Activated CD4-positive, alpha-beta memory T cell treated with anti-CD3 and anti-CD28 coated beads for 36 hours (primary cell): ENCODE measurements at regions not wholly inside any gene's neighbourhood (a gene's known extent, or its start where the extent isn't known, plus 50 kb on each side); places are given as distances from the start of the nearest gene placed in this dataset.

Experiments used
- CTCF ChIA-PET: fragments of 350-600 bp; sonication (Branson Sonifier 250); formaldehyde crosslinking; loops from one replicate; lab custom pipeline; 2021; ENCODE audit warnings: antibody characterized with exemption, inconsistent platforms; lab: Charles Lee
- POLR2A ChIA-PET: fragments of 350-600 bp; sonication (Branson Sonifier 250); formaldehyde crosslinking; loops from one replicate; lab custom pipeline; 2021; ENCODE audit warnings: antibody characterized with exemption; lab: Charles Lee
- DNase-seq: peaks from one replicate; pipeline ENCODE4 v3.0.0-alpha.2; 2020
- H3K27ac Mint-ChIP-seq: one replicate; pipeline ENCODE4 v1.8.0; 2021; ENCODE audit warnings: mixed read lengths
- H3K27me3 Mint-ChIP-seq: one replicate; pipeline ENCODE4 v1.8.0; 2021; ENCODE audit warnings: mixed read lengths
- H3K36me3 Mint-ChIP-seq: one replicate; pipeline ENCODE4 v1.8.0; 2021; ENCODE audit warnings: mixed read lengths
- H3K4me1 Mint-ChIP-seq: one replicate; pipeline ENCODE4 v1.8.0; 2021; ENCODE audit warnings: low read depth, mixed read lengths
- H3K4me3 Mint-ChIP-seq: one replicate; pipeline ENCODE4 v1.8.0; 2021; ENCODE audit warnings: mild to moderate bottlenecking, mixed read lengths
- H3K9me3 Mint-ChIP-seq: one replicate; pipeline ENCODE4 v1.8.0; 2021; ENCODE audit warnings: mixed read lengths
- intact Hi-C: fragments of 100-400 bp; cut with micrococcal nuclease; formaldehyde crosslinking; loops from one replicate; pipeline ENCODE4 v1.15.1; 2023

DNA sequence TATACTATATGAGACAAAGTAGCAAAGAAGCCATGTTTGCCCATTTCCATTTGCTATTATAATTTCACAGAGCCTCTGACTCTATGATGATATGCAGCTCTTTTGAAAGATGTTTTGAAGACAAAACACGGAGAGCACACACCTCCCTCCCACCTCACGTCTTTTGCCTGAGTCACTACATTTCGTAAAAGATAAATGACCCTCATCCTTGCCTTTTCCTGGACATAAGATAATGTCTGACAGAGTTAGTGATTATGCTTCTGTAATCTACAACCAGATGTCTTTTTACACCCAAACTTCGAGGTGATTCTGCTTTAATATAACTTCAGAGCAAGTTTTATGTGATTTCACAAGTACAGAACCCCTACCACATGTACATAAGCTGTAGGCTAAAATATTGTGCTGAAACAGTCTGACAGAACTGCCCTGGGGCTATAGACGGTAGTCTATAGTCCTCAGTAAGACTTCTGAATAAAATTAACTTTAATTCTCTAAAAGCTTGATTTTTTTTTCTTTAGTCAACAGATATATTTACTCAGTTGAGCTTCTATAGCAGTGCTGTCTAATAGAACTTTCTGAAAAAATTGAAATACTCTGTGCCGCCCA, 99.9 kb downstream of the CD200R1L start:
- CTCF ChIA-PET, result interaction anchor here (1.2 to 2.5 kb wide), 5 partner anchors 12 to 233 kb away, joined by 3 to 12 read pairs (median 5); no protein-coding TSS in a partner anchor
- Mint-ChIP-seq H3K9me3 (no peaks in the 10 kb centered on the region), H3K36me3 (no peaks in the 10 kb centered on the region), H3K27me3 (no peaks in the 10 kb centered on the region), H3K4me3 (no peak overlapping the region), H3K27ac (no peak overlapping the region), H3K4me1 (peaks cover 30% of the 10 kb centered on the region)
- POLR2A ChIA-PET, result no interaction called here
- intact Hi-C loops, result no loop called here
- DNase-seq, result no peak

DNA sequence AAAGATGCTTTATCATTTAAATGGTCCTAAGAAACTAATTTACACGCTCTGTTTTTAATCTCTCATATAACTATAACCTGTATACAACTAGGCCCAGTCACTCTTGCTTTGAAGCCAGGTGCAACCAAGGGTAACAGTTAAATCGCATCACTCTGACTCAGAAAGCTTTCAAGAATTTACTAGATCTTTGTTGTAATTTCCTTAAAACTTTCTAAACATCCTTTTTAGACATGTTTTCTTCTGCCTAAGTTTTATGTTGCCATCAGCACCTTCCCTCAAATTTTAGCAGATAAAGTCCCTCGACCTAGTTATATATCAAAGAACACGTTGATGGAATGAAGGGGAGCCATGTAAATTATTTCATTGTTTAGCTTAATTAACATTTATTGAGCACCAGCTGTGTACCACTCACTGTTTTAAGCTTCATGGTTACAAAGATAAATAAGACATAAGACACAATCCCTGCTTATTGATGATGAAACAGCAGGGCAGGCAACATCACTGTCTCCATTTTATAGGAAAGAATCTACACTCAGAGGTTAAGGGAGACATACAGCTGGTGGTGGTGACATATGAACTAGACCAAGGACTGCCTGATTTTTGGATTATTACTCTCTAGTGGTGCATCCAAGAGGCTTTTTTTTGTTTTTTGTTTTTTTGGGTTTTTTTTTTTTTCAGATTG, 101.0 kb downstream of the CD200R1L start:
- DNase-seq, result no peak
- Mint-ChIP-seq H3K27me3 (no peaks in the 10 kb centered on the region), H3K4me3 (no peak overlapping the region), H3K36me3 (no peaks in the 10 kb centered on the region), H3K9me3 (no peaks in the 10 kb centered on the region), H3K4me1 (peaks cover 41% of the 10 kb centered on the region), H3K27ac (no peak overlapping the region)
- intact Hi-C loops, result no loop called here
- POLR2A ChIA-PET, result no interaction called here
- CTCF ChIA-PET, result interaction anchor here (1.3 to 2.5 kb wide), 2 partner anchors 11 to 68 kb away, joined by 4 to 12 read pairs; no protein-coding TSS in a partner anchor

- Mint-ChIP-seq H3K36me3 (no peaks in the 10 kb centered on the region), H3K4me1 (peaks cover 48% of the 10 kb centered on the region), H3K4me3 (no peak overlapping the region), H3K27ac (no peak overlapping the region), H3K9me3 (no peaks in the 10 kb centered on the region), H3K27me3 (no peaks in the 10 kb centered on the region)
- POLR2A ChIA-PET, result no interaction called here
- DNase-seq, result no peak
- intact Hi-C loops, result no loop called here
- CTCF ChIA-PET, result interaction anchor here (1.3 to 2.5 kb wide), 3 partner anchors 10 to 235 kb away, joined by 4 to 12 read pairs (median 6); no protein-coding TSS in a partner anchor
Observed at GRCh38 chr3:112744825-112745566, 101.7 kb downstream of the CD200R1L start.

DNA sequence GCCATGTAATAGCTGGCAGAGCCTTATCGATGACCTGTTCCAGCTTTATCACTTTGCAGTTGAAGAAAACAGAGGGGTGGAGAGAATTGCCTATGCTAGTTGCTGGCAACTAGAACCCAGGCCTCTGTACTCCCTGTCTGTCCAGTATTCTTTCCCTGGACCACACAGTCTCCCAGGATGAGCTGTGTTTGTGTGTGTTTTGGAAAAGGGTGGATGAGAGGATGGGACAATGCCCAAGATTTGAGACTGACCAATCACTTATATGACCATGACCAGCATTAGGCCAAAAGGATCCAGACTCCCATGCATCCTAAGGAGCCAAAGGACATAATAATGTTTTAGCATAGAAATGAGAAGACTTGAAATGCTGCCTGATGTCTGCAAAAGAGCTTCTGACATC, 102.6 kb downstream of the CD200R1L start:
- intact Hi-C loops, result no loop called here
- Mint-ChIP-seq H3K4me1 (peaks cover 57% of the 10 kb centered on the region), H3K27me3 (no peaks in the 10 kb centered on the region), H3K27ac (no peak overlapping the region), H3K4me3 (no peak overlapping the region), H3K9me3 (no peaks in the 10 kb centered on the region), H3K36me3 (no peaks in the 10 kb centered on the region)
- CTCF ChIA-PET, result interaction anchor here (1.4 to 2.5 kb wide), 3 partner anchors 9 to 236 kb away, joined by 6 to 12 read pairs (median 8); no protein-coding TSS in a partner anchor
- no peak for DNase-seq
- POLR2A ChIA-PET, result no interaction called here

DNA sequence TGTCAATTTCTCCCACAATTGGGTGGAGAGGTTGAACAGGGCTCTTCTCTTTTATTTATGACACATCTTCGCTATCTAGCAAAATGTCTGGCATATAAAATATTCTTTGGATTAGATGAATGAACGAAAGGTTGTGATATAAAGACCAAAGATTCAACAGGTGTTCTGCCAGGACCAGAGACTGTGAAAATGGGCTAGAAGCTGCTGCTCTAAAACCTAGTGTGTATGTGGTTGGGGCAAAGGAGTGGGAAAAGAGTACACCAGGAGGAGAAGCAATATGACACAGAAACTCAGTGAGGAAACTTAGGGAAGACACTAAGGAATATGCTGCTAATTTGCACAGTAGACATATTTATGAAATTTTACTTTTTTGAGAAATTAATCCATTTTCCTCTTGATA, 102.0 kb upstream of the CCDC80 start:
- Mint-ChIP-seq H3K36me3 (no peaks in the 10 kb centered on the region), H3K27ac (no peak overlapping the region), H3K9me3 (no peaks in the 10 kb centered on the region), H3K4me3 (no peak overlapping the region), H3K4me1 (peaks cover 59% of the 10 kb centered on the region), H3K27me3 (no peaks in the 10 kb centered on the region)
- ChIA-PET CTCF (interaction anchor here (1.4 to 9.8 kb wide), 2 partner anchors 8 to 239 kb away, joined by 8 to 156 read pairs; no protein-coding TSS in a partner anchor), POLR2A (no interaction called here)
- intact Hi-C loops, result no loop called here
- no peak for DNase-seq

DNA sequence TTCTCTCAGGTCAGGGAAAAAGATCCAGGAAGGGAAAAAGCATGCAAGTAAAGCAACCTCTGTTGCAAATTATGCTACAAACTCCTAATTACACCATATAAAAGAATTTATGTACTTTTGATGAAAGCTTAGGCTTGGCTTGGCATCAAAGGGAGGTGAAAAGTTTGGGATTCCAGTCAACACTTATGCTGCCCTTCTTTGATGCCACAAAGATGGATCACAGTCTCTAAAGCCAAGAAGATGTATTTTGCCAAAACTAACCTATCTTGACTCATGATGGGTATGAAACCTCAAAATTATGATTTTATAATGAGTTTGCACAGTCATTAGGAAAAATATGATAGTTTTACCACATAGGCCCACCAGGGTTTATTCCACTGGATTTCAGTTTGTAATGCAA, 101.0 kb upstream of the CCDC80 start:
- H3K27ac Mint-ChIP-seq, result no peak overlapping the region
- H3K4me1 Mint-ChIP-seq, result peaks cover 61% of the 10 kb centered on the region
- no peak for DNase-seq
- intact Hi-C loops, result no loop called here
- no peaks in the 10 kb centered on the region for H3K9me3 Mint-ChIP-seq
- no peaks in the 10 kb centered on the region for H3K27me3 Mint-ChIP-seq
- H3K36me3 Mint-ChIP-seq, result no peaks in the 10 kb centered on the region
- CTCF ChIA-PET, result interaction anchor here (9.8 kb wide), 1 partner anchor 240 kb away, joined by 156 read pairs; no protein-coding TSS in a partner anchor
- POLR2A ChIA-PET, result no interaction called here
- no peak overlapping the region for H3K4me3 Mint-ChIP-seq

DNA sequence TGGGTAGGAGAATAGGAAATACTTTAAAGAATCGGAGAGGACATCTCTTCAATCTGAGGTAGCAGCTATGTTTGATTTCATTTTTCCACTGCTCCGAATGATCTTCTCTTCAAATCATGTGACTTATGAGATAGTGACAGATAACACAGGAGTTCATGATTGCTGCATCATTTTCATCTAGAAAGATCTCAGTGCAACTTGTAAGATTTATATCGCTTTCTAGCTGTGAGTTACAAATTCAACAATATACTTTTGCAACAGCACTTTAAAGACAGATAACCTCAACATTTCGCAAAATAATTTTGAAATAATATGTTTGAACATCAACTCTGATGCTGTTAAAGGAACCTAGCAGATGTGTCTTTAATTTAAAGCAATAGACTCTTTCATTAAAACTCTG, 99.9 kb upstream of the CCDC80 start:
- no peaks in the 10 kb centered on the region for H3K9me3 Mint-ChIP-seq
- H3K4me3 Mint-ChIP-seq, result peak overlapping the region; percentile 2
- POLR2A ChIA-PET, result no interaction called here
- peaks cover 71% of the 10 kb centered on the region for H3K4me1 Mint-ChIP-seq
- no peaks in the 10 kb centered on the region for H3K36me3 Mint-ChIP-seq
- intact Hi-C loops, result no loop called here
- no peaks in the 10 kb centered on the region for H3K27me3 Mint-ChIP-seq
- peak overlapping the region; percentile 20 for H3K27ac Mint-ChIP-seq
- DNase-seq, result no peak
- CTCF ChIA-PET, result interaction anchor here (0.8 to 9.8 kb wide), 3 partner anchors 27 to 241 kb away, joined by 3 to 156 read pairs (median 5); no protein-coding TSS in a partner anchor

DNA sequence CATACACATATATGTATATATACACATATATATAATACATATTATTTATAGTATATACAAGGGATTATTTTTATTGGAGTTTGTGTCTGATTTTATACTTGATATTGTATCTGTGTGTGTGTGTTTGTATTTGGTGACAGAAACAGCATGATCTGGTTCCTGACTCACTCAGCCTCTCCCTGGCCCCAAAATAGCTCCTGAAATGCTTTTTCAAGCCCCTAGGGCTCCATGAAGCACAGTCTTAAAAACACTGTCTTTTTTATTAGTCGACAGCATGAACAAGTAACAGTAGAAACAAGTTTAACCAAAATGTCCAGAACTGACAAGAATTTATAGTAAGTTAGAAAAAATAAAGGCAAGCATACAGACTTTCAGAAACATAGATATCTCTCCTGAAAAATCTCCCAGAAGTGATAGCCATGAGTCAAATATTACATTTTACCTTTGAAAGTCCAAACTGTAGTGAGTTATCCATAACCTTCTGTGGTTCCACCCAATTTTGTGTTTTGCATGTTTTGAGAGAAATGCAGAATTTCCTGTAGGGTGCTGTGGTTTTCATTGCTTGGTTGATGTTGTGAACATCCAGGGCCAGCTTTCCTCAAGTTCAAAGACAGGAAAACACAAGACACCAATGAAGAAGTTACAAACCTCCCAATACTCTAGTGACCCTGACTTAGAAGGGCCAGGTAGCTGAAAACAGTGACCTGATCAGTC, 98.5 kb upstream of the CCDC80 start:
- CTCF ChIA-PET, result interaction anchor here (0.6 to 9.8 kb wide), 6 partner anchors 68 to 324 kb away, joined by 3 to 156 read pairs (median 3); no protein-coding TSS in a partner anchor
- peaks cover 67% of the 10 kb centered on the region for H3K4me1 Mint-ChIP-seq

DNA sequence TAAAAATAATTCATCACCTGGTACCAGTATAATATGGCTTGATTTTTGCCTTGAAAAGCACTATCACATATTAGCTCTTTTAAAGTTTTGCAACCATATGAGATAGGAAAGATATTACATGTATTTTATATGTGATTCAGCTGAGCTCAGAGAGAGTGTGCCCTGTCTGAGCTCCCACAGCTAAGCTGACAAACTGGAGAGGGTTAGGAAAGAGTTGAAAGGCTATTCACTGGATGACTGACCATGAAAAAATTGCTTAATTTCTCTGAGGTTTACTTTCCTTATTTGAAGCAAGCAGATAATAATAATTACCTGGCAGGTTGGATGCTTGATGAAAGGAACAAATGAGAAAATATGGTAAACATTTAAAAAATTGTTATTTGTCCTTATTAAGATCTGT, 97.4 kb upstream of the CCDC80 start:
- H3K4me1 Mint-ChIP-seq, result peaks cover 65% of the 10 kb centered on the region
- ChIA-PET POLR2A (interaction anchor here (0.8 kb wide), 1 partner anchor 177 kb away, joined by 3 read pairs; no protein-coding TSS in a partner anchor), CTCF (interaction anchor here (0.9 to 9.8 kb wide), 2 partner anchors 156 to 243 kb away, joined by 4 to 156 read pairs; no protein-coding TSS in a partner anchor)
- no peak for DNase-seq
- no peaks in the 10 kb centered on the region for H3K36me3 Mint-ChIP-seq
- H3K9me3 Mint-ChIP-seq, result no peaks in the 10 kb centered on the region
- intact Hi-C loops, result loop anchor here (5.0 to 10.0 kb wide), 3 partner anchors 119 to 219 kb away; no protein-coding TSS in a partner anchor
- no peak overlapping the region for H3K4me3 Mint-ChIP-seq
- no peaks in the 10 kb centered on the region for H3K27me3 Mint-ChIP-seq
- H3K27ac Mint-ChIP-seq, result peak overlapping the region; percentile 44

More for the DNA sequence above, 98.5 kb upstream of the CCDC80 start:
- Mint-ChIP-seq H3K27ac (peak overlapping the region; percentile 53), H3K27me3 (no peaks in the 10 kb centered on the region), H3K9me3 (no peaks in the 10 kb centered on the region), H3K36me3 (no peaks in the 10 kb centered on the region), H3K4me3 (no peak overlapping the region)
- intact Hi-C loops, result loop anchor here (1.0 to 10.0 kb wide), 4 partner anchors 30 to 218 kb away; no protein-coding TSS in a partner anchor
- POLR2A ChIA-PET, result interaction anchor here (1.5 kb wide), 1 partner anchor 234 kb away, joined by 11 read pairs; no protein-coding TSS in a partner anchor
- no peak for DNase-seq

DNA sequence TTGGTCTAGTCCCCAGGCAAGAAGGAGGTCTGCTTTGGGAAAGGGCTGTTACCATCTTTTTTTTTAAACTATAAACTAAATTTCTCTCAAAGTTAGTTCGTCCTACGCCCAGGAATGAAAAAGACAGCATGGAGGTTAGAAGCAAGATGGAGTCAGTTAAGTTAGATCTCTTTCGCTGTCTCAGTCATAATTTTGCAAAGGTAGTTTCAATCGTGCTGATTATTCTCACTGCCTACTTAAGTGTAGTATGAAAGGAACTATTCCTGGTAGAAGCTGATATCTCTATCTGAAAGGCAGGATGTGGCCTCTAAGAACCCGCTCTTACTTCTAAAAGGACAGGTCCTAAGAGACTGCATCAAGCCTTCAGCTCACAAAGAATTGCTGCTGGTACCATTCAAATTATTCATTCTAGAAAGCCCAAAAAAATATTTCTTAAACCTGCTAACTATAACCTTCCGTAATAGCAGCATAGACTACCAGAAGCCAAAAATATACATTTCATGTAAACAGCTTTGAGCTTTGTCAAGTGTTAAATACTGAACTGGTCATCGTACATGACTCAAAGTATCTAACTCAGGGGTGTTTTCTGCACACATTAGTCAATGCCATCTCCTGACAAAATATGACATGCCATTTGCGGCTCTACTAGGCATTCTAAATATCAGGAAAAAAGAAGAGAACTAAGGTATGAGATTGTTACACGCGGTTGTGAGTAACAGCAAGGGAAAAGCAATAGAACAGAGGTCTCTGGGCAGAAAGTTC, 96.0 kb upstream of the CCDC80 start:
- intact Hi-C loops, result loop anchor here (1.0 to 10.0 kb wide), 6 partner anchors 38 to 236 kb away; no protein-coding TSS in a partner anchor
- Mint-ChIP-seq H3K27ac (peak overlapping the region; percentile 53), H3K4me3 (no peak overlapping the region), H3K27me3 (no peaks in the 10 kb centered on the region), H3K36me3 (no peaks in the 10 kb centered on the region), H3K4me1 (peaks cover 64% of the 10 kb centered on the region), H3K9me3 (no peaks in the 10 kb centered on the region)
- POLR2A ChIA-PET, result interaction anchor here (0.6 to 1.7 kb wide), 4 partner anchors 60 to 248 kb away, joined by 3 to 8 read pairs (median 3); partner anchors contain the start of gene CD200R1
- no peak for DNase-seq
- CTCF ChIA-PET, result interaction anchor here (1.4 to 9.8 kb wide), 7 partner anchors 77 to 254 kb away, joined by 5 to 156 read pairs (median 30); partner anchors contain the start of genes CD200R1 and GTPBP8
